Hepatocyte (in vitro differentiated cells): ENCODE measurements at regions not wholly inside any gene's neighbourhood (a gene's known extent, or its start where the extent isn't known, plus 50 kb on each side); places are given as distances from the start of the nearest gene placed in this dataset.

Experiments
- DNase-seq: peaks from one replicate; pipeline ENCODE4 v3.0.0-alpha.2; 2016; ENCODE audit warnings: low spot score
- H2AFZ ChIP-seq: fragments of 200-600 bp; sonication (generic); 2 replicates; pipeline ENCODE4 v1.6.0; 2016; ENCODE audit warnings: antibody characterized with exemption, mild to moderate bottlenecking
- H3K27ac ChIP-seq: fragments of 200-600 bp; sonication (generic); 2 replicates; pipeline ENCODE4 v1.5.1; 2016; ENCODE audit warnings: mild to moderate bottlenecking
- H3K27me3 ChIP-seq: fragments of 200-600 bp; sonication (generic); 2 replicates; pipeline ENCODE4 v1.6.1; 2016
- H3K36me3 ChIP-seq: fragments of 200-600 bp; sonication (generic); replicated peaks from 2 replicates; pipeline ENCODE4 v1.5.1; 2016; ENCODE audit warnings: low read depth; ENCODE audit not compliant: insufficient read depth
- H3K4me1 ChIP-seq: fragments of 200-600 bp; sonication (generic); 2 replicates; pipeline ENCODE4 v1.5.1; 2016; ENCODE audit warnings: mild to moderate bottlenecking, moderate library complexity; ENCODE audit not compliant: insufficient read depth
- H3K4me2 ChIP-seq: fragments of 200-600 bp; sonication (generic); 2 replicates; pipeline ENCODE4 v1.6.0; 2016
- H3K4me3 ChIP-seq: fragments of 200-600 bp; sonication (generic); 2 replicates; pipeline ENCODE4 v1.5.1; 2016; ENCODE audit warnings: mild to moderate bottlenecking
- H3K79me2 ChIP-seq: fragments of 200-600 bp; sonication (generic); 2 replicates; pipeline ENCODE4 v1.6.0; 2017; ENCODE audit warnings: mild to moderate bottlenecking
- H3K9me2 ChIP-seq: fragments of 200-600 bp; sonication (generic); replicated peaks from 2 replicates; pipeline ENCODE4 v1.6.0; 2017; ENCODE audit warnings: mild to moderate bottlenecking; ENCODE audit not compliant: insufficient read depth
- H3K9me3 ChIP-seq: fragments of 200-600 bp; sonication (generic); 2 replicates; pipeline ENCODE4 v1.5.1; 2016; ENCODE audit warnings: low read depth, mild to moderate bottlenecking
- H4K20me1 ChIP-seq: fragments of 200-600 bp; sonication (generic); 2 replicates; pipeline ENCODE4 v1.6.0; 2016; ENCODE audit warnings: mild to moderate bottlenecking; ENCODE audit not compliant: insufficient read depth, poor library complexity, severe bottlenecking
- CTCF ChIP-seq: fragments of 200-600 bp; sonication (generic); IDR thresholded peaks from 2 replicates; pipeline ENCODE4 v1.5.1; 2016; ENCODE audit warnings: antibody characterized with exemption, mild to moderate bottlenecking; ENCODE audit not compliant: poor library complexity
- EZH2 ChIP-seq: fragments of 200-600 bp; sonication (generic); IDR thresholded peaks from 2 replicates; pipeline ENCODE4 v1.6.1; 2016; ENCODE audit warnings: antibody characterized with exemption, mild to moderate bottlenecking, borderline replicate concordance
- EZH2phosphoT487 ChIP-seq: fragments of 200-600 bp; sonication (generic); IDR thresholded peaks from one replicate; pipeline ENCODE4 v1.6.1; 2018; ENCODE audit warnings: antibody characterized with exemption, mild to moderate bottlenecking, low read depth, moderate library complexity; ENCODE audit not compliant: unreplicated experiment, severe bottlenecking
- WGBS: methylation state at CpG from one replicate; pipeline ENCODE4 v1.1.6; 2016; ENCODE audit warnings: low lambda C conversion rate; ENCODE audit errors: missing lambda C conversion rate; 5-methylcytosine and 5-hydroxymethylcytosine counted together

- Histone ChIP-seq H3K9me2 (no peaks in the 10 kb centered on the region), H3K36me3 (no peaks in the 10 kb centered on the region), H3K27ac (no peak overlapping the region), H3K4me2 (no peak overlapping the region), H2AFZ (no peak overlapping the region), H4K20me1 (no peaks in the 10 kb centered on the region), H3K79me2 (no peaks in the 10 kb centered on the region), H3K9me3 (no peaks in the 10 kb centered on the region), H3K4me1 (no peaks in the 10 kb centered on the region), H3K4me3 (no peak overlapping the region), H3K27me3 (no peaks in the 10 kb centered on the region)
- whole genome bisulfite sequencing = 69% methylated on average over 1 of the region's 1 CpG
- no peak for DNase-seq
- no peak for TF ChIP-seq EZH2
- TF ChIP-seq EZH2phosphoT487 = no peak
- no peak for TF ChIP-seq CTCF
These were observed 79.6 kb upstream of the OLFM4 start for GRCh38 chr13:52949044-52949443.

GRCh38 chr13:52947921-52948373 lies 80.7 kb upstream of the OLFM4 start:
- WGBS = 65% methylated on average over 4 of the region's 4 CpGs
- Histone ChIP-seq H3K36me3 (no peaks in the 10 kb centered on the region), H3K9me2 (no peaks in the 10 kb centered on the region), H4K20me1 (no peaks in the 10 kb centered on the region), H3K4me1 (no peaks in the 10 kb centered on the region), H3K27me3 (no peaks in the 10 kb centered on the region), H3K4me3 (no peak overlapping the region), H3K79me2 (no peaks in the 10 kb centered on the region), H3K9me3 (no peaks in the 10 kb centered on the region), H3K27ac (no peak overlapping the region), H3K4me2 (no peak overlapping the region), H2AFZ (no peak overlapping the region)
- no peak for DNase-seq
- TF ChIP-seq EZH2 (no peak), CTCF (no peak), EZH2phosphoT487 (no peak)

GRCh38 chr13:52945348-52945747 lies 83.3 kb upstream of the OLFM4 start:
- no peaks in the 10 kb centered on the region for H3K4me1 ChIP-seq
- H4K20me1 ChIP-seq = no peaks in the 10 kb centered on the region
- H3K9me2 ChIP-seq = no peaks in the 10 kb centered on the region
- H2AFZ ChIP-seq = no peak overlapping the region
- DNase-seq = no peak
- TF ChIP-seq EZH2phosphoT487 = no peak
- no peak for TF ChIP-seq EZH2
- TF ChIP-seq CTCF = no peak
- no peaks in the 10 kb centered on the region for H3K79me2 ChIP-seq
- no peak overlapping the region for H3K4me2 ChIP-seq
- H3K4me3 ChIP-seq = no peak overlapping the region
- H3K36me3 ChIP-seq = no peaks in the 10 kb centered on the region
- no peaks in the 10 kb centered on the region for H3K9me3 ChIP-seq
- H3K27ac ChIP-seq = no peak overlapping the region
- 93% methylated on average over 3 of the region's 3 CpGs for WGBS
- H3K27me3 ChIP-seq = no peaks in the 10 kb centered on the region

- Histone ChIP-seq H3K4me2 (no peak overlapping the region), H3K9me2 (no peaks in the 10 kb centered on the region), H3K36me3 (no peaks in the 10 kb centered on the region), H3K4me3 (no peak overlapping the region), H3K4me1 (no peaks in the 10 kb centered on the region), H4K20me1 (no peaks in the 10 kb centered on the region), H3K27me3 (no peaks in the 10 kb centered on the region), H3K79me2 (no peaks in the 10 kb centered on the region), H3K9me3 (no peaks in the 10 kb centered on the region), H2AFZ (no peak overlapping the region), H3K27ac (no peak overlapping the region)
- DNase-seq = no peak
- TF ChIP-seq EZH2 (no peak), CTCF (no peak), EZH2phosphoT487 (no peak)
These were observed 83.9 kb upstream of the OLFM4 start for GRCh38 chr13:52944697-52945096.
